ENCODE measurements at regions not wholly inside any gene's neighbourhood (a gene's known extent, or its start where the extent isn't known, plus 50 kb on each side); places are given as distances from the start of the nearest gene placed in this dataset.

DNA sequence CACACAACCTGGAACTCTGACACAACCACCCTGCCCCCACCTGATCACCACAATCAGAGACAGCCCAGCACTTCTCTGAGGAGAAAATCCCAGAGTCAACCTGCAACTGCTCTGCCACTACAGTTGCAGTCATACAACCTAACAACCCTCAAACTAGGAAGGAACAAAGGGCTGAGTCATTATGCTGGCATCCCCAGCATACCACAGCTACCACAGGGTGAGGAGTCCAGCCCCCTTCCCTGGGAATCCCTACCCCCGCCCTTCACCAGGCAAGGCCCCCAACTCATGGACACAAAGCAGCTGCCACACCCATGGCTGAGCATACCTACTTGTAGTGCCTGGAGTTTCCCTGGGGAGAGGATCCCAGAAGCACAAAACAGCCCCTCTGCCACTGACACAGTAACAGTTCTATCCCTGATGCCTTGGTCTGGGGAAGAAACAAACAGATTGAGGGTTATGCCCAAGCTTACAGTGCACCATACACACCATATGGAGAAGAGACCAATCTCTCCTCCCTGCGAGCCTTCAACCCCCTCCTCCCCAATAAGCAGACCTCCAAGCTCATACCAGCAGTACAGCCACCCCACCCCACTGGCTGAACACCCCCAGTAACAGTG, 68.5 kb upstream of the C11orf58 start:
- TF ChIP-seq FOXA2 (IDR thresholded peaks at IDR 0.05) (no peak), ZBTB33 (IDR thresholded peaks at IDR 0.05) (no peak), YY1 (IDR thresholded peaks at IDR 0.05) (no peak), TAF1 (conservative IDR thresholded peaks at IDR 0.05) (no peak), FOXA1 (IDR thresholded peaks at IDR 0.05) (no peak), GABPA (IDR thresholded peaks at IDR 0.05 in 1 of 2, conservative IDR thresholded peaks at IDR 0.05 in 1 of 2) (no peak), JUND (IDR thresholded peaks at IDR 0.05) (no peak), RXRA (IDR thresholded peaks at IDR 0.05) (no peak), SP1 (IDR thresholded peaks at IDR 0.05) (no peak), HNF4A (conservative IDR thresholded peaks at IDR 0.05) (no peak), HNF4G (IDR thresholded peaks at IDR 0.05) (no peak), NR2F2 (IDR thresholded peaks at IDR 0.05) (no peak)
- TF ChIP-seq, protein P1, sequence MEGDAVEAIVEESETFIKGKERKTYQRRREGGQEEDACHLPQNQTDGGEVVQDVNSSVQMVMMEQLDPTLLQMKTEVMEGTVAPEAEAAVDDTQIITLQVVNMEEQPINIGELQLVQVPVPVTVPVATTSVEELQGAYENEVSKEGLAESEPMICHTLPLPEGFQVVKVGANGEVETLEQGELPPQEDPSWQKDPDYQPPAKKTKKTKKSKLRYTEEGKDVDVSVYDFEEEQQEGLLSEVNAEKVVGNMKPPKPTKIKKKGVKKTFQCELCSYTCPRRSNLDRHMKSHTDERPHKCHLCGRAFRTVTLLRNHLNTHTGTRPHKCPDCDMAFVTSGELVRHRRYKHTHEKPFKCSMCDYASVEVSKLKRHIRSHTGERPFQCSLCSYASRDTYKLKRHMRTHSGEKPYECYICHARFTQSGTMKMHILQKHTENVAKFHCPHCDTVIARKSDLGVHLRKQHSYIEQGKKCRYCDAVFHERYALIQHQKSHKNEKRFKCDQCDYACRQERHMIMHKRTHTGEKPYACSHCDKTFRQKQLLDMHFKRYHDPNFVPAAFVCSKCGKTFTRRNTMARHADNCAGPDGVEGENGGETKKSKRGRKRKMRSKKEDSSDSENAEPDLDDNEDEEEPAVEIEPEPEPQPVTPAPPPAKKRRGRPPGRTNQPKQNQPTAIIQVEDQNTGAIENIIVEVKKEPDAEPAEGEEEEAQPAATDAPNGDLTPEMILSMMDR (IDR thresholded peaks at IDR 0.05; ENCODE audit: low read depth, low read length, missing input control), result no peak
- TF ChIP-seq, protein P2, sequence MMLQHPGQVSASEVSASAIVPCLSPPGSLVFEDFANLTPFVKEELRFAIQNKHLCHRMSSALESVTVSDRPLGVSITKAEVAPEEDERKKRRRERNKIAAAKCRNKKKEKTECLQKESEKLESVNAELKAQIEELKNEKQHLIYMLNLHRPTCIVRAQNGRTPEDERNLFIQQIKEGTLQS (IDR thresholded peaks at IDR 0.05), result no peak
- TF ChIP-seq, protein P3, sequence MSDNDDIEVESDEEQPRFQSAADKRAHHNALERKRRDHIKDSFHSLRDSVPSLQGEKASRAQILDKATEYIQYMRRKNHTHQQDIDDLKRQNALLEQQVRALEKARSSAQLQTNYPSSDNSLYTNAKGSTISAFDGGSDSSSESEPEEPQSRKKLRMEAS (IDR thresholded peaks at IDR 0.05), result no peak
- TF ChIP-seq, protein P4, sequence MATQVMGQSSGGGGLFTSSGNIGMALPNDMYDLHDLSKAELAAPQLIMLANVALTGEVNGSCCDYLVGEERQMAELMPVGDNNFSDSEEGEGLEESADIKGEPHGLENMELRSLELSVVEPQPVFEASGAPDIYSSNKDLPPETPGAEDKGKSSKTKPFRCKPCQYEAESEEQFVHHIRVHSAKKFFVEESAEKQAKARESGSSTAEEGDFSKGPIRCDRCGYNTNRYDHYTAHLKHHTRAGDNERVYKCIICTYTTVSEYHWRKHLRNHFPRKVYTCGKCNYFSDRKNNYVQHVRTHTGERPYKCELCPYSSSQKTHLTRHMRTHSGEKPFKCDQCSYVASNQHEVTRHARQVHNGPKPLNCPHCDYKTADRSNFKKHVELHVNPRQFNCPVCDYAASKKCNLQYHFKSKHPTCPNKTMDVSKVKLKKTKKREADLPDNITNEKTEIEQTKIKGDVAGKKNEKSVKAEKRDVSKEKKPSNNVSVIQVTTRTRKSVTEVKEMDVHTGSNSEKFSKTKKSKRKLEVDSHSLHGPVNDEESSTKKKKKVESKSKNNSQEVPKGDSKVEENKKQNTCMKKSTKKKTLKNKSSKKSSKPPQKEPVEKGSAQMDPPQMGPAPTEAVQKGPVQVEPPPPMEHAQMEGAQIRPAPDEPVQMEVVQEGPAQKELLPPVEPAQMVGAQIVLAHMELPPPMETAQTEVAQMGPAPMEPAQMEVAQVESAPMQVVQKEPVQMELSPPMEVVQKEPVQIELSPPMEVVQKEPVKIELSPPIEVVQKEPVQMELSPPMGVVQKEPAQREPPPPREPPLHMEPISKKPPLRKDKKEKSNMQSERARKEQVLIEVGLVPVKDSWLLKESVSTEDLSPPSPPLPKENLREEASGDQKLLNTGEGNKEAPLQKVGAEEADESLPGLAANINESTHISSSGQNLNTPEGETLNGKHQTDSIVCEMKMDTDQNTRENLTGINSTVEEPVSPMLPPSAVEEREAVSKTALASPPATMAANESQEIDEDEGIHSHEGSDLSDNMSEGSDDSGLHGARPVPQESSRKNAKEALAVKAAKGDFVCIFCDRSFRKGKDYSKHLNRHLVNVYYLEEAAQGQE (IDR thresholded peaks at IDR 0.05), result no peak
- H3K9me3 ChIP-seq (ENCODE audit: control insufficient read depth in 4 of 4, low read length in 3 of 4), result no peaks in the 10 kb centered on the region
- 92% methylated on average over 2 of the region's 2 CpGs for WGBS
- H3K9ac ChIP-seq (ENCODE audit: low read depth in 1 of 2, low read length in 2 of 2), result no peak overlapping the region
- H3K4me1 ChIP-seq (ENCODE audit: control insufficient read depth in 4 of 4, insufficient read depth in 4 of 4, low read length in 3 of 4), result no peaks in the 10 kb centered on the region
- no peak for DNase-seq (ENCODE audit: low spot score)
- H3K27me3 ChIP-seq (ENCODE audit: control insufficient read depth in 4 of 4, insufficient read depth in 4 of 4, low read length in 3 of 4), result no peaks in the 10 kb centered on the region
- H3K4me3 ChIP-seq (ENCODE audit: low read depth in 1 of 3, low read length in 3 of 3), result no peak overlapping the region
- H3K27ac ChIP-seq (ENCODE audit: low read depth in 1 of 2, low read length in 2 of 2), result no peak overlapping the region
- H3K36me3 ChIP-seq (ENCODE audit: control insufficient read depth in 4 of 4, insufficient read depth in 3 of 4, low read depth in 1 of 4, low read length in 3 of 4), result no peaks in the 10 kb centered on the region
